ENCODE measurements at regions not wholly inside any gene's neighbourhood (a gene's known extent, or its start where the extent isn't known, plus 50 kb on each side); places are given as distances from the start of the nearest gene placed in this dataset.

- Histone ChIP-seq H3K4me3 (ENCODE audit: insufficient read depth, low read length, poor library complexity, severe bottlenecking) (no peak overlapping the region), H3K9me3 (ENCODE audit: insufficient read depth, low read length) (no peaks in the 10 kb centered on the region), H3K9ac (ENCODE audit: low read length) (no peak overlapping the region), H3K9me2 (replicated peaks; ENCODE audit: insufficient read depth, low read length) (no peaks in the 10 kb centered on the region), H4K20me1 (ENCODE audit: low read depth, low read length) (no peaks in the 10 kb centered on the region), H3K36me3 (ENCODE audit: low read length) (no peaks in the 10 kb centered on the region), H2AFZ (ENCODE audit: low read depth, low read length, severe bottlenecking) (no peak overlapping the region), H3K4me2 (ENCODE audit: low read depth, low read length, poor library complexity, severe bottlenecking) (no peak overlapping the region), H3K27me3 (ENCODE audit: low read length) (no peaks in the 10 kb centered on the region), H3K27ac (ENCODE audit: low read depth, low read length) (no peak overlapping the region), H3K79me2 (ENCODE audit: insufficient read depth, low read length) (no peaks in the 10 kb centered on the region), H3F3A (ENCODE audit: insufficient read depth) (no peaks in the 10 kb centered on the region)
- TF ChIP-seq CTCF (IDR thresholded peaks at IDR 0.05; ENCODE audit: insufficient read depth, low read length, poor library complexity, severe bottlenecking) = no peak
- TF ChIP-seq EZH2phosphoT487 (conservative IDR thresholded peaks at IDR 0.05; ENCODE audit: low read length) = no peak
These were observed 496.8 kb downstream of the CENPC start for GRCh38 chr4:67048530-67048929.

- Histone ChIP-seq H4K20me1 (ENCODE audit: low read depth, low read length) (no peaks in the 10 kb centered on the region), H3K9me3 (ENCODE audit: insufficient read depth, low read length) (no peaks in the 10 kb centered on the region), H3F3A (ENCODE audit: insufficient read depth) (no peaks in the 10 kb centered on the region), H3K9ac (ENCODE audit: low read length) (no peak overlapping the region), H3K4me2 (ENCODE audit: low read depth, low read length, poor library complexity, severe bottlenecking) (no peak overlapping the region), H3K27ac (ENCODE audit: low read depth, low read length) (no peak overlapping the region), H2AFZ (ENCODE audit: low read depth, low read length, severe bottlenecking) (no peak overlapping the region), H3K79me2 (ENCODE audit: insufficient read depth, low read length) (no peaks in the 10 kb centered on the region), H3K36me3 (ENCODE audit: low read length) (no peaks in the 10 kb centered on the region), H3K27me3 (ENCODE audit: low read length) (no peaks in the 10 kb centered on the region), H3K9me2 (replicated peaks; ENCODE audit: insufficient read depth, low read length) (no peaks in the 10 kb centered on the region), H3K4me3 (ENCODE audit: insufficient read depth, low read length, poor library complexity, severe bottlenecking) (no peak overlapping the region)
- TF ChIP-seq EZH2phosphoT487 (conservative IDR thresholded peaks at IDR 0.05; ENCODE audit: low read length) (no peak), CTCF (IDR thresholded peaks at IDR 0.05; ENCODE audit: insufficient read depth, low read length, poor library complexity, severe bottlenecking) (no peak)
These were observed 505.0 kb downstream of the CENPC start for GRCh38 chr4:67040315-67040714.

- Histone ChIP-seq H3K4me3 (ENCODE audit: insufficient read depth, low read length, poor library complexity, severe bottlenecking) (no peak overlapping the region), H3K27ac (ENCODE audit: low read depth, low read length) (no peak overlapping the region), H3K9ac (ENCODE audit: low read length) (no peak overlapping the region), H2AFZ (ENCODE audit: low read depth, low read length, severe bottlenecking) (no peak overlapping the region), H3K79me2 (ENCODE audit: insufficient read depth, low read length) (no peaks in the 10 kb centered on the region), H3F3A (ENCODE audit: insufficient read depth) (no peaks in the 10 kb centered on the region), H4K20me1 (ENCODE audit: low read depth, low read length) (no peaks in the 10 kb centered on the region), H3K4me2 (ENCODE audit: low read depth, low read length, poor library complexity, severe bottlenecking) (no peak overlapping the region), H3K9me3 (ENCODE audit: insufficient read depth, low read length) (no peaks in the 10 kb centered on the region), H3K36me3 (ENCODE audit: low read length) (no peaks in the 10 kb centered on the region), H3K27me3 (ENCODE audit: low read length) (no peaks in the 10 kb centered on the region), H3K9me2 (replicated peaks; ENCODE audit: insufficient read depth, low read length) (no peaks in the 10 kb centered on the region)
- no peak for TF ChIP-seq EZH2phosphoT487 (conservative IDR thresholded peaks at IDR 0.05; ENCODE audit: low read length)
- no peak for TF ChIP-seq CTCF (IDR thresholded peaks at IDR 0.05; ENCODE audit: insufficient read depth, low read length, poor library complexity, severe bottlenecking)
These were observed 507.1 kb downstream of the CENPC start for GRCh38 chr4:67038228-67038566.

Data from SU-DHL-6 (cell line).